ACHN (cell line): ENCODE measurements at regions not wholly inside any gene's neighbourhood (a gene's known extent, or its start where the extent isn't known, plus 50 kb on each side); places are given as distances from the start of the nearest gene placed in this dataset.

Experiments used
- DNase-seq: peaks from one replicate; pipeline ENCODE4 v3.0.0-alpha.2; 2015
- in situ Hi-C: cut with HindIII; loops from 2 replicates; pipeline ENCODE4 v1.10.0; 2017; ENCODE audit warnings: low sequenced_read_pairs, low pct_ligation_motif_present, low pct_unique_long_range_greater_than_20kb

DNA sequence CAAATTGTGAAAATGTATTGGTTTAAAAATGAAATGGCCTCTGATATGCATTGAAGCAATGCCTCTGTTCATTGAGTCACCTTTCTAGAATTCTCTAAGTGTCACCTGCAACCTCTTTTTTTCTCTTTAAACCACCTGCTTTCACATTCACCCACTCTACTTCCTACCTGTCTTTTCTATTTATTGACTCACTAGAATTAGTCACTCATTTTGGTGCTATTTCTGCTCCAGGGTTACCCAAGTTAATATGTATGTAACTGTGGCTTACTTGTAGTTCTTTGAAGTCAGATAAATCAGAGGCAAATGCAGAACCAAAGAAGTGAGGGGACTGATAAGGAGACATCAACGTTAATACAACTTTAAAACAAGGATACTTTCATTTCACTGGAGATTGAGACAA lies 674.7 kb downstream of the CCSER2 start:
- in situ Hi-C loops, result no loop called here

DNA sequence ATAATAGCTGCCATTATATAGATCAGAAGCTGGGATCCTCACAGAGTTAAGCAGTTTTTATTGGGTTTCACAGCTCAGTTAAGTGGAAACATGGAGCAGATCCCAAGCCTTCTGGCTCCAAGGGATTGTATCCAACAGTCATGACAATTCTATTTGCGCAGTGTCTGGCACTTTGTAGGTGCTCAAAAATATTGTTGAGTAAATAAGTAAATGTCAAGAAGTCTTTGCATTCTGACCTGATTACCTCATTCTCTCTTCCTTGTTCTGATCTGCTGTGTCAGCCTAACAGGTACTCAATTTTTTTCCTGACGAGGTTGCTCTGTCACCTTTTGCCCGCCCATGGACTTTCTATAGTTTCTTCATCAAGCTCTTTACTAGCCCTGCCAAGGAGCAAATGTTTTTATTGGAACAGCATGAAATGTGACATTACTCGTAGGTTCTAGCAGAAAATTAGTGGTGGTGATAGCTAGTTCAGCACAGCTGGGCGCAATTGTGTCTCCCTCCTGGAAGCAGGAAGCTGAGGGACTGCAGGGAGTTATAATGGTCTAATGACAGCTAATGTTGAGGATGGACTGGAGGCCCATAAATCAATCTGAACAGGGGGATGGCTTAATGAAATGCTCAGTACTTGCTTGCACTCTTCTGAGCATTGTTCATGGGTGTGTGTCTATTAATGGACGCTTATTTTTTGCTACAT lies 680.2 kb downstream of the CCSER2 start:
- in situ Hi-C loops, result no loop called here
- DNase-seq, result no peak

More for the DNA sequence above, 674.7 kb downstream of the CCSER2 start:
- DNase-seq, result no peak

DNA sequence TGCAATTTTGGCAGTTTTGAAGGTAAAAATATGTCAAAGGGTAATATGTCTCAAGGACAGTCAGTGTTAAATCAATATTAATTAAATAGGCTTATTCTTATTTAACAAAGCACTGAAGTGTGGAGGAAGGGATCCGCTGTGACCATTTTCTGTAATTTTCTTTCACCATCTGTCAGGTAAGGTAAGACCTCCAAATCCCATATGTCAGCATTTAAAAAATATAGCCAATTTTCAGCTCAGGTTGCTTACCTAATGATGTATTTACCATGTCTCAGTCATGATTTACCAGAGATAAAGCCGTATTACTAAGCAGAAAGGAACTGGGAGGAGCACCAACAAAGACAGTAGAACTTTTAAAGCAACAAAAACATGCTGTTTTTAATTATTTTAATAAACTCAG lies 683.9 kb downstream of the CCSER2 start:
- in situ Hi-C loops, result no loop called here
- DNase-seq, result no peak

DNA sequence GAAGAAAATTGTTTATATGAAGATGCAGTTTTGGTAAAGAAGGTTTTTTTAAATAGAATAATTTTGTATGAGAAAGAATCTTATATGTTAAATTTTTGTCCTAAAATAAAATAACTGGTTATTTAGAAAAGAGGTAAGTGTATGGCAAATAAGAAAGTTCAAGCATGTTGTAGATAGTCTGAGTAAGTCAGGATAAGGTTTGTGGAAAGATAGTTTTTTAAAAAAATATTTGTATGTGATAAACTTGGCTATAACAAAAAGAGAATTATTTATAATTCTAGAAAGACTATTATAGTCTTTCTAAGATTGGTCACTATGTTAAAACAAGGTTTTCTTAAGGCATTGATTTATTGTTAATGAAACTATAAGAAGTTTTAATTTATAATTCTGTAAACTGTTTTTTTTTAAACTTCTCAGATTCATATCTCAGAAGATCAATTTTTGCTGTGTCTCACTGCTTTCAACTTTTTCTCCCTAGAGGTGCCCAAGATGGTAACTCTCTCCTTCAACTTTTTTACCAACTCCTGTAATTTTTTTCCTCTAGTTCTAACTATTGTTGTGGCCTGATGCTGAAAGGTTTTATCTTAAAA lies 698.6 kb downstream of the CCSER2 start:
- in situ Hi-C loops, result no loop called here
- no peak for DNase-seq

DNA sequence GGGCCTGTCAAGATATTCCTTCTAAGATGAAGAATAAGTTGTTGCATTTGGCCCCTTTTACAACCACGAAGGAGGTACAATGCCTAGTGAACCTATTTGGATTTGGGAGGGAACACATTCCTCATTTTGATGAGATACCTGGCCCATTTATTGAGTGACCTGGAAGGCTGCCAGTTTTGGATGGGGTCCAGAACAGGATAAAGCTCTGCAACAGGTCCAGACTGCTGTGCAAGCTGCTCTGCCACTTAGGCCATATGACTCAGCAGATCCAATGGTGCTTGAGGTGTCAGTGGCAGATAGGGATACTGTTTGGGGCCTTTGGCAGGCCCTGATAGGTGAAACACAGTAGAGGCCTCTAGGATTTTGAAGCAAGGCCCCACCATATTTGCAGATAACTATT lies 704.6 kb downstream of the CCSER2 start:
- DNase-seq, result no peak
- in situ Hi-C loops, result no loop called here

DNA sequence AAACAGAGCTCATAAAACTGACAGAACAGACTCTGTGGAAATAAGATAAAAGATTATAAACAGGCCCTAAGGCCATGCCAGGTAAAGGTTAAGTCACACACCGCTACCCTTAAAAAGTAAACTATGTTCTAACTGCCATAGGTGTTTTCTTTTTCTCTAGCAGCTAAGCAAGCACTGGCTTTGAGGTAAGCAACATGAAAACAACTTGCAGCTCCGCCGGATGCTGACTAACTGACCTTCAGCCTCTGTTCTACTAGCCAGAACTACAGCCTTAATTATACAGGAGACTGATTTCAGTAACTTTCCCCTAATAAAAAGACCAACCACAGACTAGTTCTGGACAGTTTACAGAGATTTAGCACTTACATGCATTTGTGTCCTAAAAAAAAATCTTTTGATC lies 708.3 kb downstream of the CCSER2 start:
- no peak for DNase-seq
- in situ Hi-C loops, result no loop called here

DNA sequence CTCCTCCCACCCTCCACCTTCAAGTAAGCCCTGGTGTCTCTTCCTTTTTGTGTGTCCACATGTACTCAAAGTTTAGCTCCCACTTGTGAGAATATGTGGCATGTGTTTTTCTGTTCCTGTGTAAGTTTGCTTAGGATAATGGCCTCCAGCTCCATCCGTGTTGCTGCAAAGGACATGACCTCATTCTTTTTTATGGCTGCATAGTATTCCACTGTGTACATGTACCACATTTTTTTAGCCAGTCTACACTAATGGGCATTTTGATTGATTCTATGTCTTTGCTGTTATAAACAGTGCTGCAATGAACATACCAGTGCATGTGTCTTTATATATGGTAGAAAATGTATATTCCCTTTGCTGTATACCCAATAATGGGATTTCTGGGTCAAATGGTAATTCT lies 710.9 kb downstream of the CCSER2 start:
- in situ Hi-C loops, result no loop called here
- DNase-seq, result no peak

DNA sequence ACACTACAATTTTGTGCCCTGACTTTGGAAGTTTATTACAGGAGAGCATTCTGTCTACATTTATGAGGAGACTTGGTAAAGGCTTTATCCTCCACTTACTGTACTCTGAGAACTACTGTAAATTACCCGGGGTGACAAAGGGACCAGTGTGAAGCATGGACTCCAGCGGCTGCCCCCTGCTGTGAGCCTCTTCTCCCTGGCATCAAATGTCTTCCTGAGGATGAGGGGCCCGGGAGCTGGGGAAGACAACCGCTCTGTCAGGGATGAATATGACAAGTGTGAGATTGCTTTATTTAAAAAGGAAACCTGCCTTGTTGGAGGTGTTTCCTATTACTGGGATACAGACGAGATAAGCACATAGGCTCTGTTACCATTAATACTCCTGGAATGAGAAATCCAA lies 714.8 kb downstream of the CCSER2 start:
- in situ Hi-C loops, result no loop called here
- no peak for DNase-seq

DNA sequence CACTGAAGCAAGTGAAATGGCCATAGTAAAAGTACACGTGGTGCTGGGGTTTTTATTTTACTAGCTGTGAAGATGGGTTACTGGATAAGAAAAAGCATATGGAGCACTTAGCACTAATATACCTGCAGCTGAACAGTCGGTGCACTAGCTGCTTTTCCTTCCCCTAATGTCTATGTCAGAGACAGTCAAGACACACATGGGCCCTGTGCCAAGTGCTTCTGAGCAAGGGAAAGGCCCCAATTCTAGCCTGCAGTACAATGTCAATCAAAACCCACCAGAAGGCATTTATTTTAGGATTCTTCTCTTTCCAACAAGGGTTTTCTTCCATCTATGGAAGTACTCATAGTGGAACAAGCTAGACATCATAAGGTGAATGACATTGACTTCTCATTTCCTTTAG lies 716.7 kb downstream of the CCSER2 start:
- DNase-seq, result no peak
- in situ Hi-C loops, result no loop called here

DNA sequence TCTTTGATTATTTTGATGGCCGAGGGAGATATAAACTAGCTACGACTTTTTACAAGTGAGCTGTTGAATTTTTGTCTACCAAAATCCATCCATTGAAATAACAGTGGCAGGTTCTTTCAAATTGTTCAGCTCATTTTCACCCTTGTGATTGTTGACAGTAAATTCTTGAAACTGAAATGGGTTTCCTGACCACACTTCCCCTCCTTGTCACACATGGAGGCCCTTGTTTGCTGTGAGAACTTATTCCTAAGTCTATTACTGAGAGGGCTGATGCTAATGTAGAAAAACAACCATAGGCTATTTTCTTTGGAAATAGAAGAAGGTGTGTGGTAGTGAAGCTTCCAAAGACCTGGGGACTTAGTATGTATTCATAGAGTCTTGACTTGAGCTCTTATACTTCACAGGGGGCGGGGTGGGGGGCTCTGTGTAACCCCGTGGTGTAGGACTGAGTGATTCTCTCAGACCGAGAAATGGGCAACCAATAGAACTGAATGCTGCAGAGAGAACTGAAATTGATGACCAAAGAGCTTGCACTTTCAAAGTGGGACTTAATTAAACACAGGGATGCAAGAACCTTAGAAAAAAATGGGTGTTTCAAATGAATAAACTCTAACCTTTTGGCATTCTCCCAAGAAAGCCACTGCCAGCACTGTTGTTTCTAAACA lies 718.9 kb downstream of the CCSER2 start:
- in situ Hi-C loops, result no loop called here
- DNase-seq, result no peak

DNA sequence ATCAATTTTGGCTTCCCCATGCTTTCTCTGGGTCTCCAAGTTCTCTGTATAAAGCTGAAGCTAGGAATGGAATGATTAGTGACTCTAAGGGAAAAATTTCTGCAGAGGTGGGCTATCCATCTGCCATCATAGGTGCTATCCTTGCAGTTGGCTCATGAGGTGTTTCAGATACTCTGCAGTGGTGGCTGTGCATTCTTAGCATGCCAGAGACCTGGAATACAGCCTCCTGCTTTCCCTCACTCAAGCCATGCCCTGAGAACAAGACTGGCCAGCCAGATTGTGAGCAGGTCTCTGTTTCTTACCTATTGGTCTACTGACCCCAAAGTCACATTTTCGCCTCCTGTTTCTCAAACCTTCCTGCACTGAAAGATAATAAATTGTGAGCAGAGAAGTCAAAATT lies 719.6 kb downstream of the CCSER2 start:
- DNase-seq, result no peak
- in situ Hi-C loops, result no loop called here

DNA sequence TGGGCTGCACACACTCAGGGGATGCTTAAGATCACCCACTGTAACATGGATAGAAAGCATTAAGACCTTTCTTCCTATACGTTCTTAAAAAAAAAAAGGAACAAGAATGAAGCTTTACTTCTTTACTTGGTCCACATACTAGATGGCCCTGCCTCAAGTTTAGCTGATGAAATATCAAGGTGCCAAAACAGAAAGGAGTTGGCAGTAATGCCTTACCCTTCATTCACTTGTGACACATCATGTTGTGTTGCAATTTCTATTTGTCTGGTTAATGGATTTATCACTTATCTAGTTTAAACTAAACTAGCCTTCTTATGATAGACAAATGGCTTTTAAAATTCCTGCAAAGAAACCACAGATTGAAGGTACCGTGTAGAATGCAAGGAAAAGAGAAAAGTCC lies 720.3 kb downstream of the CCSER2 start:
- no peak for DNase-seq
- in situ Hi-C loops, result no loop called here

DNA sequence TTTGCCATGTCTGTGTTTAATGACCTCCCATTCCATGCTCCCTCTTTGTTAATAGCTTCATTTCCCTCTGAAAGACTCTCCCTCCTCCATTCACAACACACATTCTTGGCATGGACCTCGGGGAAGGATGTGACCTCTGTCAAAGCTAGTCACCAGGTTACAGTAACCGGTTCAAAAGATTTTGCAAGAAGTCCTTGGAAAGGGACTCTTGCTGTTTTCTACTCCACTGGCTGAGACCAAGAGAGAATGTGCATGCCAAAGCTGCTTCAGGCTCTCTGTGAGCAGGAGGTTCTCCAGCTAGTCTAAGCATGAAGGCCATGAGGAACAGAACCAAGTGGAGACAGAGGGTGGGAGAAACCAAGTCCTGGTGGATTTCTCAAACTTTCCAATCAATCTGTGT lies 732.6 kb downstream of the CCSER2 start:
- in situ Hi-C loops, result no loop called here
- DNase-seq, result no peak

DNA sequence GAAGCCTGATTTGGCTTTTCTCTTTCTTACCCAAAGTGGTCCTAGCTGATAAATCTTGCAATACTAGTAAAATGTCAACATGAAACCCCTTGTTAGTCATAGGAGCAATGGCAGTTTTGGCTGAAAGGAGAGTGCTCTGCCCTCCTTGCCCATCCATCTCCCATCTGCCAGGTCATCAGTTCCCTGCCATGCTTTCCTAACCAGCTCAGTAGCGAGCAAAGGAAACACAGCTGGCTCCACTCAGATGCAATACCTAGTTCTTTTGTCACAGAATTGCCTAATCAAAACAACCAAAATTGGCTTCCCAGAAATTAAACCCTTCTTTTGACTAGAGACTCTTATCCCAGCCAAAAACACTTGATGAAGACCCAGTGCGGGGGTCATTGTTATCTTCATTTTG lies 733.0 kb downstream of the CCSER2 start:
- no peak for DNase-seq
- in situ Hi-C loops, result no loop called here

DNA sequence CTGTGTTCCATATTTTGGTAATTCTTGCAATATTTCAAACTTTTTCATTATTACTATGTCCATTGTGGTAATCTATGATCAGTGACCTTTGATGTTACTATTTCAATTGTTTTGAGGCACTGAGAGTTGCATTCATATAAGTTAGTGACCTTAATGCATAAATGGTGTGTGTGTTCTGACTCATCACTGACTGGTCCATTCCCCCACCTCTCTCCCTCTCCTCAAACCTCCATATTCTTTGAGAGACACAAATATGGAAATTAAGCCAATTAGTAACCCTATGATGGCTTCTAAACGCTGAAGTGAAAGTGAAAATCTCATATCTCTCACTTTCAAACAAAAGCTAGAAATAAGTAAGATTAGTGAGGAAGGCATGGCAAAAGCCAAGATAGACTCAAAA lies 739.6 kb downstream of the CCSER2 start:
- in situ Hi-C loops, result no loop called here
- DNase-seq, result no peak

DNA sequence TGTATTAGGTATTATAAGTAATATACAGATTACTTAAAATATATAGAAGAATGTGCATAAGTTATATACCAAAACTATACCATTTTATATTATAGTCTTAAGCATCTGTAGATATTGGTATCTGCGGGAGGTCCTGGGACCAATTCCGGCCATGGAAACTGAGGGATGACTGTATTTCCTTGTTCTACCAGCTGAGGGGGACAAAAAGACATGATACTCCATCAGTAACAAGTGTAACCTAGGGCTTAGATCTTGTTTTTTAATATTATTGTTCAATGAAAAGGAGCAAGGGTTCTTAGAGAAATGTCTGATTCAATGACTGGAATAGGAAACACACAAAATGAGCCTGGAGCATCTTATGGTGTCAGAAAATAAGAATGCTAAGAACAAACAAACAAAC lies 752.5 kb downstream of the CCSER2 start:
- in situ Hi-C loops, result no loop called here
- no peak for DNase-seq

DNA sequence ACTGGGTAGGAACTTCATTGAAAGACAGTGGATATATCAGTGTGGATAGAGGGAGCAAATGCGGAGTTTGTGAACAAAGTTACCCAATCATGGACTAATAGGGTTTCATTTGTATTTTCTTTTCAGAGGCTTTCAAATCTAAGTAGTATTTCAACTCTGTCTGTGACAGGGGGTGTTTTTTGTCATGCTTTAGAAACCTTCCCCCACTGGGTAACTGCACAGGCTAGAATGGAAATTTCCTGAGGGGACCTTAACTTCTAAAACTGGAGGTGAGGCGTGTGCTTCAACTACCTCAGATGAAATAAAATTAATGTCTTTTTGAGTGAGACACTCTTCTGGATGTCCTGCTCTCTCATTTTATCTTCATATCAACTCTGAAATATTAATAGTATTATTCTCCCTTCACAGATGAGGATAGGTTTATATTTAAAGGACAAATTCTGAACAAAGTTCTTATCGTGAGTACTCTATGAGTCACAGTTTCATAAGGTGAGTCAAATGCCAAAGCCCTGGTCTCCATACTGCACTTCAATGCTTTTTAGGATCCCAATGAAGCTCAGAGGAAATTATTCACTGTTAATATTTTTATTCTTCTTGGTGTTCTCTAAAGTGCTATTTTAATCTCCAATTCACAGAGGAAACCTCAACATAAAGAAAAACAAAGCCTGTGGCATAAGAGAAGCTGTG lies 770.6 kb downstream of the CCSER2 start:
- in situ Hi-C loops, result no loop called here
- DNase-seq, result no peak

DNA sequence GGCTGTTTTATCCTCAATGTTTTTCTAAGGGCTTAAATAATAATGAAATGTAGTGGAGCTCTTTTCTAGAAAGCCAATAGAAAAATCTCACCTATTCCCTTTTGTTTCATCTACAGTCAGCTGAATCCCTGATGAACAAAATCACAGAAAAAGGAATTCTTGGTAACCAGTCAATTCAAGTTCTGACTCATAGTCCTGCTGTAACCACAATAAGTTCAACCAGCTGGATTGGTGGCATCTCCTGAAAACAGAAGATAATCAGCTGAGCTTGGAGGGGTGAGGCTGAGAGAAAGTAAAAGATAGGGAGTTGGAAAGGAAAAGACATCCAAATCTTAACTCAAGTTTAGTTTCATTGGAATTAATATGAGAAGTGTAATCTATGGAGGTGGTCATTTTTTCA lies 772.1 kb downstream of the CCSER2 start:
- in situ Hi-C loops, result no loop called here
- no peak for DNase-seq

DNA sequence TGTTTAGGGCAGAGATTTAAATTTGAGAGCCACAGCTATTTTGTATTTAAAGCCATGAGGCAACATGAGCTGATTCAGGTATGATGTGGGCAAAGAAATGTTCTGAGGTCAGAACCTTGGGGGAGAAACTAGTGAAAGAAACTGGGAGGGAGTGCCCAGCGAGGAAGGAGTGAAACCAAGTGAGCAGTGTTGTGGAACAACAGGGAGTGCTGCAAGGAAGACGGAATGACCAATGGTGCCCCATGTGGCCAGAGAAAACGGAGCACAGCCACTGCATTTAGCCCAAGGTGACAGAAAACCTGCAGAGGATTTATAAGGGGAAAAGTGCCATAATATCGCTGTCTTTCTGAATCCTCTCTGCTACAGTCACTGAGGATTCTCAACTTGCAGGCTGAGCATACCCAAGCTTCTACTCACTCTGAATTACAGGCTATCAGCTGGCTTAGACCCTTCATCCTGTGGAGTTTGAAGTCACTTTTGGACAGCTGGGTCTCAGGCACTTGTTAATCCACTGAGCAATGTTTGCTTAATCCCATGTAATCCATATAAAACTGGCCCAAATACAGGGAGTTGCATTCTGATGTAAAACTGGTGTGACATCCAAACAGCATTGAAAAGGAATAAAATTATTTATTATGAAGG lies 777.3 kb downstream of the CCSER2 start:
- DNase-seq, result peak; percentile 27
- in situ Hi-C loops, result no loop called here
